ENCODE measurements at regions not wholly inside any gene's neighbourhood (a gene's known extent, or its start where the extent isn't known, plus 50 kb on each side); places are given as distances from the start of the nearest gene placed in this dataset.

GRCh38 chrX:95325185-95325584 lies 1359.5 kb upstream of the DIAPH2 start:
- TF ChIP-seq CTCF (IDR thresholded peaks at IDR 0.05; ENCODE audit: low read depth, low read length, missing input control) (no peak), HNF4A (conservative IDR thresholded peaks at IDR 0.05) (no peak)
